ENCODE measurements at regions not wholly inside any gene's neighbourhood (a gene's known extent, or its start where the extent isn't known, plus 50 kb on each side); places are given as distances from the start of the nearest gene placed in this dataset.

GRCh38 chr6:33967966-33968724 is 164.3 kb upstream of the MLN start:
- Histone ChIP-seq H3K4me3 (no peak overlapping the region), H3K36me3 (no peaks in the 10 kb centered on the region), H3K9me3 (replicated peaks) (no peaks in the 10 kb centered on the region), H3K27me3 (replicated peaks) (no peaks in the 10 kb centered on the region; the same call in none of the 2 replicates), H3K4me1 (replicated peaks) (no peaks in the 10 kb centered on the region), H3K27ac (no peak overlapping the region)
- no peak for DNase-seq (ENCODE audit: low read depth in 1 of 2, low spot score in 2 of 2)

GRCh38 chr6:33967265-33967767 is 163.5 kb upstream of the MLN start:
- H3K36me3 ChIP-seq: no peaks in the 10 kb centered on the region
- H3K27ac ChIP-seq: no peak overlapping the region
- H3K4me3 ChIP-seq: no peak overlapping the region
- DNase-seq (ENCODE audit: low read depth in 1 of 2, low spot score in 2 of 2): no peak
- H3K27me3 ChIP-seq (replicated peaks): no peaks in the 10 kb centered on the region; the same call in 1 of the 2 replicates
- no peaks in the 10 kb centered on the region for H3K9me3 ChIP-seq (replicated peaks)
- no peaks in the 10 kb centered on the region for H3K4me1 ChIP-seq (replicated peaks)

GRCh38 chr6:33966536-33966935 is 162.7 kb upstream of the MLN start:
- H3K27ac ChIP-seq: no peak overlapping the region
- no peak for DNase-seq (ENCODE audit: low read depth in 1 of 2, low spot score in 2 of 2)
- no peaks in the 10 kb centered on the region for H3K9me3 ChIP-seq (replicated peaks)
- no peak overlapping the region for H3K4me3 ChIP-seq
- no peaks in the 10 kb centered on the region for H3K36me3 ChIP-seq
- H3K27me3 ChIP-seq (replicated peaks): no peaks in the 10 kb centered on the region; the same call in 1 of the 2 replicates
- H3K4me1 ChIP-seq (replicated peaks): no peaks in the 10 kb centered on the region

- Histone ChIP-seq H3K9me3 (replicated peaks) (no peaks in the 10 kb centered on the region), H3K36me3 (no peaks in the 10 kb centered on the region), H3K4me3 (no peak overlapping the region), H3K4me1 (replicated peaks) (no peaks in the 10 kb centered on the region), H3K27me3 (replicated peaks) (no peaks in the 10 kb centered on the region; the same call in 1 of the 2 replicates), H3K27ac (no peak overlapping the region)
- DNase-seq (ENCODE audit: low read depth in 1 of 2, low spot score in 2 of 2): no peak
Measured at GRCh38 chr6:33965766-33966165, 162.0 kb upstream of the MLN start.

- H3K4me1 ChIP-seq (replicated peaks): no peaks in the 10 kb centered on the region
- H3K9me3 ChIP-seq (replicated peaks): no peaks in the 10 kb centered on the region
- no peak overlapping the region for H3K27ac ChIP-seq
- no peaks in the 10 kb centered on the region for H3K27me3 ChIP-seq (replicated peaks)
- no peaks in the 10 kb centered on the region for H3K36me3 ChIP-seq
- DNase-seq (ENCODE audit: low read depth in 1 of 2, low spot score in 2 of 2): no peak
- H3K4me3 ChIP-seq: no peak overlapping the region
Measured at GRCh38 chr6:33964387-33964786, 160.6 kb upstream of the MLN start.

- Histone ChIP-seq H3K4me3 (no peak overlapping the region), H3K27ac (no peak overlapping the region), H3K27me3 (replicated peaks) (no peaks in the 10 kb centered on the region), H3K9me3 (replicated peaks) (no peaks in the 10 kb centered on the region), H3K4me1 (replicated peaks) (no peaks in the 10 kb centered on the region), H3K36me3 (no peaks in the 10 kb centered on the region)
- no peak for DNase-seq (ENCODE audit: low read depth in 1 of 2, low spot score in 2 of 2)
Measured at GRCh38 chr6:33963136-33963750, 159.4 kb upstream of the MLN start.

GRCh38 chr6:33962246-33963027 is 158.6 kb upstream of the MLN start:
- no peaks in the 10 kb centered on the region for H3K4me1 ChIP-seq (replicated peaks)
- H3K36me3 ChIP-seq: no peaks in the 10 kb centered on the region
- H3K4me3 ChIP-seq: no peak overlapping the region
- H3K27ac ChIP-seq: no peak overlapping the region
- DNase-seq (ENCODE audit: low read depth in 1 of 2, low spot score in 2 of 2): no peak
- no peaks in the 10 kb centered on the region for H3K27me3 ChIP-seq (replicated peaks)
- H3K9me3 ChIP-seq (replicated peaks): no peaks in the 10 kb centered on the region

GRCh38 chr6:33961691-33962090 is 157.9 kb upstream of the MLN start:
- DNase-seq (ENCODE audit: low read depth in 1 of 2, low spot score in 2 of 2): no peak
- Histone ChIP-seq H3K4me3 (no peak overlapping the region), H3K27ac (no peak overlapping the region), H3K4me1 (replicated peaks) (no peaks in the 10 kb centered on the region), H3K9me3 (replicated peaks) (no peaks in the 10 kb centered on the region), H3K36me3 (no peaks in the 10 kb centered on the region), H3K27me3 (replicated peaks) (no peaks in the 10 kb centered on the region)

GRCh38 chr6:33960345-33961313 is 156.8 kb upstream of the MLN start:
- no peak for DNase-seq (ENCODE audit: low read depth in 1 of 2, low spot score in 2 of 2)
- H3K4me1 ChIP-seq (replicated peaks): no peaks in the 10 kb centered on the region
- H3K9me3 ChIP-seq (replicated peaks): no peaks in the 10 kb centered on the region
- no peak overlapping the region for H3K4me3 ChIP-seq
- no peaks in the 10 kb centered on the region for H3K36me3 ChIP-seq
- no peak overlapping the region for H3K27ac ChIP-seq
- no peaks in the 10 kb centered on the region for H3K27me3 ChIP-seq (replicated peaks)

GRCh38 chr6:33959661-33960344 is 156.0 kb upstream of the MLN start:
- Histone ChIP-seq H3K4me3 (no peak overlapping the region), H3K27ac (no peak overlapping the region), H3K27me3 (replicated peaks) (no peaks in the 10 kb centered on the region; the same call in 1 of the 2 replicates), H3K9me3 (replicated peaks) (no peaks in the 10 kb centered on the region), H3K36me3 (no peaks in the 10 kb centered on the region), H3K4me1 (replicated peaks) (no peaks in the 10 kb centered on the region)
- no peak for DNase-seq (ENCODE audit: low read depth in 1 of 2, low spot score in 2 of 2)

- no peak overlapping the region for H3K4me3 ChIP-seq
- no peaks in the 10 kb centered on the region for H3K36me3 ChIP-seq
- H3K27ac ChIP-seq: no peak overlapping the region
- H3K9me3 ChIP-seq (replicated peaks): no peaks in the 10 kb centered on the region
- H3K4me1 ChIP-seq (replicated peaks): no peaks in the 10 kb centered on the region
- no peak for DNase-seq (ENCODE audit: low read depth in 1 of 2, low spot score in 2 of 2)
- H3K27me3 ChIP-seq (replicated peaks): no peaks in the 10 kb centered on the region; the same call in 1 of the 2 replicates
Measured at GRCh38 chr6:33959329-33959651, 155.5 kb upstream of the MLN start.

GRCh38 chr6:33958526-33959328 is 154.9 kb upstream of the MLN start:
- Histone ChIP-seq H3K9me3 (replicated peaks) (no peaks in the 10 kb centered on the region), H3K4me3 (no peak overlapping the region), H3K27me3 (replicated peaks) (no peaks in the 10 kb centered on the region; the same call in 1 of the 2 replicates), H3K27ac (no peak overlapping the region), H3K4me1 (replicated peaks) (no peaks in the 10 kb centered on the region), H3K36me3 (no peaks in the 10 kb centered on the region)
- no peak for DNase-seq (ENCODE audit: low read depth in 1 of 2, low spot score in 2 of 2)

Measured in SJSA1 (cell line).